T47D (cell line): ENCODE measurements at regions not wholly inside any gene's neighbourhood (a gene's known extent, or its start where the extent isn't known, plus 50 kb on each side); places are given as distances from the start of the nearest gene placed in this dataset.
"Not testable (repeated sequence)": the region's sequence is repeated elsewhere in the genome, so short reads cannot be mapped to it uniquely, and the experiment has no call there.

Experiments used
- DNase-seq, 2 experiments: peaks; one replicate each; pipeline versions ENCODE4 v3.0.0 to v3.0.0-alpha.2; 2011 to 2012; ENCODE audit warnings: low read depth in 1 of 2, low spot score in 1 of 2
- JUND ChIP-seq: IDR thresholded peaks from 2 replicates; pipeline ENCODE4 v1.6.1; 2012; ENCODE audit warnings: low read depth
- in situ Hi-C: cut with HindIII; loops from 2 replicates; pipeline ENCODE4 v1.10.0; 2016; ENCODE audit warnings: low sequenced_read_pairs, low pct_unique_long_range_greater_than_20kb

DNA sequence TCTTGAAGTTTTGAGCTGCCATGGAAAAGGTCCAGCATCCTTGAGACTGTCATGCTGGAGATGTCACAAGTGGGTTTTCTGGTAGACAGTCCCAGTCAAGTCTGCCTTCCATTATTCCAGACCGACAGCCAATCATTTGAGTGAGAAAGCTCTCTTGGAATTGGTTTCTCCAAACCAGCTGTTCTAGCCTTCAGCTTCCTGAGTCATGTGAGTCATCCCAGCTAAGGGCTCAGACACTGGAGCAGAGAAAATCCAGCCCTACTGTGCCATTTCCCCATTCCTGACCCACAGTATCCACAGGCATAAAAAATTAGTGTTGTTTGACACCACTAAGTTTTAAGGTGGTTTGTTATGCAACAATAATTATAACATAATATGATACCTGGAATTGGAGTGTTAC lies 219.0 kb downstream of the ADRA2A start:
- in situ Hi-C loops = no loop called here
- no peak for TF ChIP-seq JUND
- no peak for DNase-seq

DNA sequence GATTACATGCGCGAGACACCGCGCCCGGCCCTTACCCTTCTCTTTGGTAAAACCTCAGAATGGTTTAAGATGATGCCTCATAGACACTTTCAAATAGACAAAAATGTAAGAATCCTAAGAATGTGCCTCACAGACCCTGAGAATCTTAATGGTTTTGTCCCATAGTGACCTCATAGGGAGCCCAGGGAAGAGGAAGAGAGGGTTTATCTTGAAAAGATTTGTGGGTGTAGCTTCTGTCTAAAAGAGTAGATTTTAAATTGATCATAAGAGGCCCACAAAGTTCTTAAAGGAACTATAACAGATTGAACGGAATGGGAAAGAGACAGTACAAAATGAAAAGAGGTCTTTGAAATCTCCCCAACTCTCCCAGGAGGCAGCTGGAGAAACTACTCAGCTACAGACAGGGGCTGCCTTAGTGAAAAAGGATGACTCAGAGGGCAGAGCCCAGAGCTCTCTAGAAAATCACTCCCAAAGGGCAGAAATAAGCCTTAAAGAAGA lies 220.6 kb downstream of the ADRA2A start:
- DNase-seq = no peak
- TF ChIP-seq JUND = no peak
- in situ Hi-C loops = no loop called here

DNA sequence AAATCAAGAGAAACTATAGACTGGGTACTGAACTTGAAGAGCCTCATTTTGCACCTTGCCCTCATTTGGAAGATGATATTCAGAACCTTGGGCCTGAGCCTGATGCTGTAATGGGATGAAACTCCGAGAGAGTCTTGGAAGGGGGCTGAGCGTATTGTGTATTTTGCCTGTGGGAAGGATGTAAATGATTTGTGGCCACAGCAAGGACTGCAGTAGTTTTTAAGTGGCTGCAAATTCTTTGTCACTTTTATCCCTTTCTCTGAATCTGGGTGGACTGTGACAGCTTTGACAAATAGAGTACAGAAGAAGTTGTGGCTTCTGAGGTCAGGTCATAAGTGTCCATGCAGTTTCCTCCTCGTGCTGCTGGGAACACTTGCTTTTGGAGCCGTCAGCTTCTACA lies 221.2 kb downstream of the ADRA2A start:
- TF ChIP-seq JUND = no peak
- in situ Hi-C loops = no loop called here
- DNase-seq = no peak

DNA sequence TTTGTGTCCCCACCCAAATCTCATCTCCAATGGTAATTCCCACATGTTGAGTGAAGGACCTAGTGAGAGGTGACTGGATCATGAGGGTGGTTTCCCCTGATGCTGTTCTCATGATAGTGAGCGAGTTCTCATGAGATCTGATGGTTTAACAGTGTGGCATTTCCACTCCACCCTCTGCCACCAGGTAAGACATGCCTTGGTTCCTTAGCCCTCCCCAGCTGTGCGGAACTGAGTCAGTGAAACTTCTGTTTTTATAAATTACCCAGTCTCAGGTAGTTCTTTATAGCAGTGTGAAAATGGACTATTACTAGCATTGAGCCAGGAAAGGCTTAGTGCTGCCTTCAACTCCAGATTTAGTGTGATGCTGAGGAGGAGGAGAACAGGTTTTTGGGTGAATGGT lies 222.2 kb downstream of the ADRA2A start:
- no peak for TF ChIP-seq JUND
- in situ Hi-C loops = no loop called here
- no peak for DNase-seq

DNA sequence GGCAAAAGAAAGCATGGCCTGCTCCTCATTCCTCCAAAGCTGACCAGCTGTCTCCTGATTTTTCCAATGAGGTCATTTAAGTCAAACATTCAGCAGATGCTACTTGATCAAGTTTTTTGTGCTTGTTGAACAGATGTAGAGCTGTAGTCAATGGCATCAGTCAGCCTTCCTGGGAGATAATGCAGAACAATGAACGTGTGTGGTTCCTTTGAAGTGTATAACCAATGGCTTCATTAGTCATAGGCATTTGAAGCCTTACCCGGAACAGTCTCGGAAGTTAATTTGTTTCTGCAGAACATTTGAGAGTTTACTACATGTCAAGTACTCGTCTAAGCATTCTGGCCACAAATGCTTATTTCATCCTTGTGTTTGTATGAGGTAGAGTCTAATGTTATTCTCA lies 227.1 kb downstream of the ADRA2A start:
- in situ Hi-C loops = no loop called here
- no peak for DNase-seq
- no peak for TF ChIP-seq JUND

DNA sequence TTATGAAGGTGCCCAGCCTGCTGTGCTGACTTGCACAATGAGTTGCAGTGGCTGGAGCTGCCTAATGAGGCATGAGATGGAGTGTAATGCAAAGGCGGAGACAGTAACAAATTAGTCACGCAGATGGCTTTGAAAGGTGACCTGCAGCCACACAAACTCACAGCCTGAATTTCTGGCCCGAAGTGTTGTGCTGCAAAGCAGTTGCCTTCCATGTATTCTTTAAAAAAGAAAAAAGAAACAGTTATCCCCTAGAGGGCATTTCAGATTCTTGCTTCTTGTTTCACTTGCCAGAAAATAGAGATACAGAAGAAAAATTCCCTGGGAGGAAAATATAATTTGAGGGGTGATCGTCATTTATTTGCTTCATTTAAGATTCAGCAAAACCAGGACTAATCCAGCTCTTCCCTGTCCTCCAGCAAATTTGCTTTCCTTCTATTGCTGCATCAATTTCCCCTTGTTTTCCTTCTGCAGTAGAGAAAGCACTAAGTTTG lies 239.9 kb downstream of the ADRA2A start:
- in situ Hi-C loops = no loop called here
- peak in 1 of 2 experiments; percentile 9 for DNase-seq
- no peak for TF ChIP-seq JUND

DNA sequence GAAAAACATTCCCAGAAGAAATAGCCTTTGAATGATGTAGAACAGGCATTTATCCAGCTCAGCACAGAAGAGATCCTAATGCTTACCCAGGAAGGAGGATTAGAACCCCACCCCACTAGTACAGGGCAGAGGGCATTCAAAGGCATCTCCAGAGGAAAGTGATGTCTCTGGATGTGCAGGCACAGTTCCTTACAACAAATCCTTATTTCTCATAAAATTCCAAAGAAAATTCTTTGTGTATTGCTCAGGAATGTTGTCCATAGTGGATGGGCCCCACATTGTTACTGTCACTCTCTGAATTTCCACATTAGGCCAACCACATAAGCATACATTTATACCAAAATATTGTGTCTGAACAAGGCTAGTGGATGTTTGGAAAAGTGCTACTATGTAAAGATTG lies 243.0 kb downstream of the ADRA2A start:
- in situ Hi-C loops = no loop called here
- no peak for DNase-seq
- no peak for TF ChIP-seq JUND

DNA sequence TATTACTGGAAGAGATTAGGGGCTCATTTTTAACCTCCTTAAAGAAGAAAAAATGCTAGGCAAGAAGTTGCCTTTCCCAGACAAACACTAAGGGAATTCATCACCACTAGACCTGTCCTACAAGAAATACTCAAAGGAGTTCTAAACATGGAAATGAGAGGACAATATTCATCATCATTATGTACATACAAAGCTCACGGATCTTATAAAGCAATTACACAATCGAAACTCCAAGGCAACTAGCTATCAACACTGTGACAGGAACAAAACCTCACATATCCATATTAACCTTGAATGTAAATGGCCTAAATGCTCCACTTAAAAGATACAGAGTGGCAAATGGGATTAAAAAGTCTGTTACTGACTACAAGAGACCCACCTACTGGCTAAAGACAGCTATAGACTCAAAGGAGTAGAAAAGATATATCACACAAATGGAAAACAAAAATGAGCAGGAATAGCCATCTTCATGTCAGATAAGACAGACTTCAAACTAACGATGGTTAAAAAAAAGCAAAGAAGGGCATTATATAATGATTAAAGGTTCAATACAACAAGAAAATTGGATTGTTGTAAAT lies 246.6 kb downstream of the ADRA2A start:
- in situ Hi-C loops = no loop called here
- DNase-seq = peak in 1 of 2 experiments; percentile 51
- TF ChIP-seq JUND = no peak

DNA sequence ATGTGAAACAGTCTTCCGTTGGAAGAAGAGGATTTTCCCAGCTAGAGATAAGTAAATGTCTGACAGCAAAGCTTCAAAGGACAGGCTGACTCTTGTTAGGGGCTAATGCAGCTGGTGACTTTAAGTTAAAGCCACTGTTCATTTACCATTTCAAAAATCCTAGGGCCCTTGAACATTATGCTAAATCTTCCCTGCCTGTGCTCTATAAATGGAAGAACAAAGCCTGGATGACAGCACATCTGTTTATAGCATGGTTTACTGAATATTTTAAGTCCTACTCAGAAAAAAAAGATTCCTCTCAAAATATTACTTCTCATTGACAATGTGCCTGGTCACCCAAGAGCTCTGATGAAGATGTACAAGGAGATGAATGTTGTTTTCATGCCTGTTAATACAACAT lies 255.3 kb downstream of the ADRA2A start:
- in situ Hi-C loops, DNase-seq: not testable (repeated sequence)

DNA sequence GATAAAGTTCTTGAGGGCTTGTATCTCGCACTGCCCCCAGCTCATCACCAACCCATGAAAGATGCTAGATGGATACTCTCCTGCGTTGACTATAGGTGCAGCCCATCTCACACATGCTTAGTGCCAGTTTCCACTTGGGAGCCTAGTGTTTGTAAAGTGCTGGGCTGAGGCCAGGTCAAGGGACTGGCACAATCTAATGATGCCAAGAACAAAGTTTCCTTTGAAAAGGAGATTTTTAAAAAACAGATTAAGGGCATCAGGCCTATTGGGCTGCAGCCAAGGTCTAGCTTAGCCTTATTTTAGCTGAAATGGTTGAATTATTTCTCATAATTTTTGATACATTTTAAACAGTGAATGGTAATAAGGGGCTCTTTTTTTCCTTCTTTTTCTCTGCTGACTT lies 259.0 kb downstream of the ADRA2A start:
- no peak for DNase-seq
- in situ Hi-C loops = no loop called here
- no peak for TF ChIP-seq JUND

DNA sequence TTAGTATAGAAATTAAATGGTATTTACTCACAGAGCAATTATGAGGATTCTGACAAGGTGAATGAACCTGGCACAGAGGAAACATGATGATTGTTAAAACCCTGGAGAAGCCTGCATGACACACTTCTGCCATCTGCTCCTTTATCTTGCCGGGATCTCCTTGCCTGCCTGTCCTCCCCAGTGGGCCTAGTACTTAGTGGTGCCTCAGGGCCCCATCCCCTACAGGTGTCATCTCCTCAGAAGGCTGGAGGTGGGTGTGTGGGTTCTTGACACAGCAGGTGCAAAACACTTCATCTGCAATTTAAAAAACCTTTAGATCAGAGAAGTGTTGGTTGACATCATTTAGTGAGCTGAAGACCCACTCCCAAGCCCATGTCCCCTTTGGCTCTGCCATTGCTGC lies 261.2 kb downstream of the ADRA2A start:
- TF ChIP-seq JUND = no peak
- in situ Hi-C loops = no loop called here
- no peak for DNase-seq

DNA sequence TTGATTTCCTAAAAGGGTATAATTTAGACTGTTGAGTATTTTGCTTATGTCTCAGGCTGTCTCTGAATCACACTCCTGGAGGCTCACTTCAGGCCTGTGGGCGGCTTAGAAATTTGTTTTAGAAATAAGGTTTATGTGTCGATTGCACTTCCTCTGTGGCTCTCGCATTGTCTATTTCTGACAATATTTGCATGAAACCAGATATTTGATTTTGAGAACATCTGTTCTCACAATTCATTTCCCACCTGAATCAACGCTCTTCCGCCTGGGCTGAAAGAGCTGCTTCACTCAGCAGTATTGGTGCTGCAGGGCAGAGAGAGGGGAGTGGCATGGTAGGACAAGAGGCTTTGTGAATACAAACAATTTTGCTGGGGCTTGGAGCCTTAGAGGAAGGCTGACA lies 262.0 kb downstream of the ADRA2A start:
- in situ Hi-C loops = no loop called here
- TF ChIP-seq JUND = no peak
- DNase-seq = no peak

DNA sequence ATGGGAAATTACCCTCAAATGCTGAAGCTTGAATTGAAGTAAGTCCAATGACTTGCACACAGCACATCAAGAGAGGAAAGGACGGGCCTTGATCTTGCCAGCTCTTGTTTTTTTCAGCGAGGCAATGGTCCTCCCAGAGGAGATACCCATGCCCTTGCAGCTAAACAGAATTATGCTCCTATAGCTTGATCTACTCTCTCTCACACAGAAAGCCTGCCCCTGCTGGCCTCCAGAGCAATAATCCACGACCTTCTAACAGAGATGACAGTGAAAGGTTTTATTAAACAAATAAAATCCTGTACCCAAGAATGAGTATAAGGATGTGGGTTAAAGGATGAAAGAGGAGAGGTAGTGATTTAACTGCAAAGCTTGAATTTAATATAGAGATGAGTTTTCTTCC lies 268.0 kb downstream of the ADRA2A start:
- in situ Hi-C loops = no loop called here
- peak in 1 of 2 experiments; percentile 30 for DNase-seq
- TF ChIP-seq JUND = no peak

DNA sequence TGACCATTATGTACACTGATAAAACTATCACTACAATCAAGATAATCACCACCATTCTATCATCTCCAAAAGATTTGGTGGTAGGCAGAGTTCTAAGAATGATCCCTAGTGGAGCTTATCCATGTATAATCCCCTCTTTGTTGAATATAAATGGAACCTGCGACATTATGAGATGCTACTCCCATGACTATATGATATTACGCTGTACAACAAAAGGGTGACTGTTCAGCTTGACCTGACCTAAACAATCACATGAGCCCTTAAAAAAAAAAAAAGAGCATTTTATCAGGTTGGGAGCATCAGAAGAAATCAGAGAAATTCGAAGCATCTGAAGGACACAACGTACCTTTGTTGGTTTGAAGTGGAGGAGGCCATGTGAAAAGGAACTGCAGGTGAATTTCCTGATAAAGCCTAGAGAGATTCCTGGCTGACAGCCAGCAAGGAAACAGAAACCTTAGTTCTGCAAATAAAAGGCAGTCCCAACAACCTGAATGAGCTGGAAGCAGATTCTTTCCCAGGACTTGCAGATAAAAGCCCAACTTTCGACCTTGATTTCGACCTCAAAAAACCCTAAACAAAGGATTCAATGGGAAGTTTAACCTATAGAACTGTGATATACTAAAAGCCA lies 270.7 kb downstream of the ADRA2A start:
- in situ Hi-C loops = no loop called here
- DNase-seq = peak in 1 of 2 experiments; percentile 23
- no peak for TF ChIP-seq JUND
